H1 (cell line): ENCODE measurements at regions not wholly inside any gene's neighbourhood (a gene's known extent, or its start where the extent isn't known, plus 50 kb on each side); places are given as distances from the start of the nearest gene placed in this dataset.

ENCODE experiments used
- BACH1 ChIP-seq: IDR thresholded peaks from 2 replicates; pipeline ENCODE4 v1.6.1; 2012; ENCODE audit warnings: low read length, improper control_type of control experiment
- SP2 ChIP-seq: IDR thresholded peaks from 2 replicates; pipeline ENCODE4 v1.6.1; 2012; ENCODE audit warnings: mild to moderate bottlenecking, low read length, inconsistent platforms
- SRF ChIP-seq: IDR thresholded peaks from 2 replicates; pipeline ENCODE4 v1.6.1; 2011; ENCODE audit warnings: mild to moderate bottlenecking, low read depth, low read length, moderate library complexity

DNA sequence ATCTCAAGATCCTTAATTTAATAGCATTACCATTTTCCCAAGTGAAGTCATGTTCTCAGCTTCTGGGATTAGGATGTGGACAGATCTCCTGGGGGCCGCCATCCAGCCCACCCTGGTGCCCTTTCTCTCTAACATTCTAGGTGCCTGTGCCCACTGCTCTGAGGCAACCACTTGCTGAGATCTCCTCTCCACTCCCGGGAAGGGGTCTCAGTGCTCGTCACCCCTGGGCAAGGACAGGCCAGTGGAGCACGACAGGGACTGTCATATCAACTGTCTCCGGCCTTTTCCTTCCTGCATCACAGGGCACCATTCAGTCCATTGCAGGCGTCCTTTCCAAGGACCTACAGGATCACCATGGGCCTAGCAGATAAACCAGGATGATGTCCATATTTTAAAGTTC lies 304.8 kb downstream of the AJAP1 start (continued):
- TF ChIP-seq SRF (no peak), SP2 (no peak), BACH1 (no peak)
